NCI-H2196 treated with DMSO at 0.1 percent for 48 hours (cell line): ENCODE measurements at regions not wholly inside any gene's neighbourhood (a gene's known extent, or its start where the extent isn't known, plus 50 kb on each side); places are given as distances from the start of the nearest gene placed in this dataset.

Source experiments
- DNase-seq: peaks from one replicate; lab custom pipeline; 2025; ENCODE audit not compliant: unreplicated experiment; lab: John Stamatoyannopoulos, UW

DNA sequence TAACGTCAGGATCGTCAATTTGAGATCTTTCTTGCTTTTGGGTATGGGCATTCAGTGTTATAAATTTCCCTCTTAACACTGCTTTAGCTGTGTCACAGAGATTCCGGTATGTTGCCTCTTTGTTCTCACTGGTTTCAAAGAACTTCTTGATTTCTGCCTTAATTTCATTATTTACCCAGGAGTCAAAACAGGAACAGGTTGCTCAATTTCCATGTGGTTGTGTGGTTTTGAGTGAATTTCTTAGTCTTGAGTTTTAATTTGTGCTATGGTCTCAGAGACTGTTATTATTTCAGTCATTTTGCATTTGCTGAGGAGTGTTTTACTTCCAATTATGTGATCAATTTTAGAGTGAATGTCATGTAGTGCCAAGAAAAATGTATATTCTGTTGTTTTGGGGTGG is 153.1 kb downstream of the PCDH17 start:
- no peak for DNase-seq

DNA sequence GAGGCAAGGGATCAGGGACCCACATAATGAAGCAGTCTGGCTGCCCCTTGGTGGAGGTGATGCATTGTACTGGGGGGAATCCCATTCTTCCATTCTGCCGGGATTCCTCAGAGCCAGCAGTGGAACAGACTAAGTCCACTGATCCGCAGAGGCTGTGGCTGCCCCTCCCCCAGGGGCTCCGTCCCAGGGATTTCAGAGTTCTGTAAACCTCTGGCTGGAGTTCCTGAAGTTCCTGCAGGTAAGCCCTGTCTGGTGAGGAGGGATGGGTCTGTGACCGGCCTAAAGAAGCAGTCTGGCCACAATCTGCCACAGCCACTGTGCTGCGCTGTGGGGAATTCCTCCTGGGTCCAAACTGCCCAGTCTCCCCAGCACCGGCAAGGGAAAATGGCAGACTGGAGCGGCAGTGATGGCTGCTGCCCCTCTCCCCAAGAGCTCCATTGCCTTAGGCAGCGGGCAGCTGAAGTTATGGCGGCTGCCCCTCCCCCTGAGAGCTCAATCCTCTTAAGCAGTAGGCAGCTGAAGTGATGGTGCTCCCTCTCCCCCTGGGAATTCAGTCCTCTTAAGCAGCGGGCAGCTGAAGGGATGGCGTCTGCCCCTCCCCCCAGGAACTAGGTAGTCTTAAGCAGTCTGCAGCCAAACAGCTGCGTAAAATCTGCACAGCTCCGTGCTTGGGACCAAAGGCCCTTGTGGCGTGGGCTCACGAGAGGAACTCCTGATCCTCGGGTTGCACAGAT is 155.7 kb downstream of the PCDH17 start:
- no peak for DNase-seq

DNA sequence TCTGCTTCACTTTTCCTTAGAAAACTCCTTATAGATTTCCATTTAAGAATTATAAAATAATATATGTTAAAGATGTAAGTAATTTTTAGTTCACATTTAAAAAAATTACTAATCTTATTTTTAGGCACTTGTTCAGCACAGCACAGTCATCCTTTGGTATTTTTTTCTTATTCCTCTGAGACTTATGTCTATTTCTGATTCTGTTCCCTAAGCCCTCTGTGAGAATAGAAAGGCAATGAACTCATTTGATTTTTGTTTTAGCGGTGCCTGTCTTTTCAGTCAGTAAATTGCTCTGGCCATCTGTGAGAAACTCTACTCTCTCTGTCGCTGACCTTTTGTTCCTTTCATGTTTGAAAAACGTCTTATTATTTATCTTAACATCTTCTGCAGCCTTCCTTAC is 168.1 kb downstream of the PCDH17 start:
- DNase-seq = no peak

DNA sequence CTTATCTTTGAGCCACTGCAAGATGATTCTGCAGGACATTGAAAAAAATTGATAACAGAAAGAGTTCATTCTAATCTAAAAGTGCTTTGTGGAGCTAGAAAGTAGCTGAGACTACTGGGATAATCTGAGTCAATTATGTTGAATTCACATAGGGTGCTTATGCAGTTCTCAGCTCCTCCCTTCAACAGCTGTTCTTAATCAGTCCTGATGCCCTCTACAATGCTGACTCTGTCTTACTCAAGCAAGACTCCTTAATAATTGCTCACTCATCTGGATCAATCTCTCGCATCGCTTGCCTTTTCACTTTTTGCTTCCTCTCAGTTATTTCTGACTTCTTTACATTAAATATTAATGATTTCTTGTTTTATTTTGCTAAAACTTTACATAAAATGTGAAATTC is 182.1 kb downstream of the PCDH17 start:
- no peak for DNase-seq

DNA sequence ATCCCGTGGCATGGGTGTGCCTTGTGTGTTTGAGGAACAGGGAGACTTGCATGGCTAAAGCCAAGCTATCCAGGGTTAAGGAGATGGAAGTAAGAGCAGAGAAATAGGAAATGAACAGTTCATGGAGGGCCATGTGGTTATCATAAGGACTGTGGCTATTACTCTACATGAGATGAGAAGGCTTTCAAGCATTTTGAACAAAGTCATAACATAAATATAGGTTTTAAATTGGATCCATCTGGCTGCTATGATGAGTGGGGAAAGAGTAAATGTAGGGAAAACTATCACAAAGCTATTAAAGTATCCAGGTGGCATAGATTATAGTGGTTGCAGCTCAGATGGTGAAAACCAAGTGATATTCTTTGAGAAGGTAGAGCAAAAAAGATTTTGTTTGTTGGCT is 184.1 kb downstream of the PCDH17 start:
- DNase-seq = no peak

DNA sequence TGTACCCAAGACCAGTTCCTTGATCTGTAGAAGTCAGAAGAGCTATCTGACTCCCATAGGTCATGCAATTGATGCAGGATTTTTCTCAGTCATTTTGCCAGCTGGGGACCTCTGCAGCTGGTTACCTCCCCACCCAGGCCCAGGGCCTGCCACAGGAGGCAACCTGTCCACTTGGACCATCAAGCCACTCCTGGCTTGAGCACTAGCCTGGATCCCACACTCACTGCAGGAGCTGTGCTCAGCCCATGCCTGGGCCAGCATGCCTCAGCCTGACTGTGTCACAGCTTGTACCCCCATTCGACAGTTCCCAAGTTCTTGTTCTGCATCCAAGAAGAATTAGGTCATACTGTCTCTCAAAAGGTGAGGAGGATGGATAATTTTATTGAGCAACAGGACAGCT is 189.4 kb downstream of the PCDH17 start:
- no peak for DNase-seq

DNA sequence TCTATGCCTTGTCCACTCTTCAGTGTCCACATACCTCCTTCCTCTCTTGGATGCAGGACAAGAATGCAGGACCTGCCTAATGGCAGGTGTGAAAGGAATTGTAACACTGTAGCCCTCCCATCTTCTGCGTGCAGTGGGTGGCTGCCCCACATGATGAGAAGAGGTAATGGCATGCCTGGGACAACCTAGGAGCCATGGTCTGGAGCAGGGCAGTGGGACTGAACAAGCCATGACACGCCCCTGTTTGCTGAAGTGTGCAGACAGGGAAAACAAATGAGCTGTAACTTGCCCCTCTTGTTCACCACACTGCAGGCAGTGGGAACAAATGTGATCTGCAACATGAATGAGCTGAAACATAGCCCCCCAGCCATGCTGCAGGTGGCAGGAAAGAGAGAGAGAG is 192.2 kb downstream of the PCDH17 start:
- no peak for DNase-seq

DNA sequence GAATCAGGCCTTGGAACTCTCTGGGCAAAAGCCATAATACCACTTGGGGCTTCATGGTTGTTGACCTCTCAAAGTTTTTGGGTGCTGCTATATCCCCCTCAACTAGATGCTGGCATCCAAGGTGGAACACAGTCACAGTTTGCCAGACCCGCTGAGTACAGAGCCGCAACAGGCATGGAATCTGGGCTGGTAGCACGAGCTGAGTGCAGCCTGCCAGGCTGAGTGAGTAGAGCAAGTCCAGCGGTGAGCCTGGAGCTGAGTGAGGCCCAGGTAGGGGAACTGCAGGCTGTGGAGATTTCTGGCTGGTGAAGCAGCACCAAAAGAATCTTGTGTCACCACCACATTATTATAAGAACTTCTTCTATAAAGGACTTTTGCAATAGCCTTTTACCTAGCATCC is 192.6 kb downstream of the PCDH17 start:
- DNase-seq = no peak

DNA sequence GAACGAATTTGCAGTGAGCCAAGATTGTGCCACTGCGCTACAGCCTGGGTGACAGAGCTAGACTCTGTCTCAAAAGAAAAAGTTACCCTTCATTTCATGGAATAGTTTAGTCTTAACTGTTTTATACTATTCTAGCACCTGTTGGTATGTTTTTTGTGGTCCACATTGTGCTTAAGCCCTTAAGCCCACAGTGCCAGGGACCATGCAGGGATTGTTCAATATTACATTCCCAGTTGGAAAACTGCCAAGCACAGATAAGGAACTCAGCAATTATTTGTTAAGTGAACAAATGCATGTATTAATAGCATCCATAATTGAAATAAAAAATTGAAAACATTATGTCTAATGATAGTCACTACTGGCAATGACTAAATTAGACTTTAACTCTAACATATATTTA is 193.5 kb downstream of the PCDH17 start:
- DNase-seq = no peak

DNA sequence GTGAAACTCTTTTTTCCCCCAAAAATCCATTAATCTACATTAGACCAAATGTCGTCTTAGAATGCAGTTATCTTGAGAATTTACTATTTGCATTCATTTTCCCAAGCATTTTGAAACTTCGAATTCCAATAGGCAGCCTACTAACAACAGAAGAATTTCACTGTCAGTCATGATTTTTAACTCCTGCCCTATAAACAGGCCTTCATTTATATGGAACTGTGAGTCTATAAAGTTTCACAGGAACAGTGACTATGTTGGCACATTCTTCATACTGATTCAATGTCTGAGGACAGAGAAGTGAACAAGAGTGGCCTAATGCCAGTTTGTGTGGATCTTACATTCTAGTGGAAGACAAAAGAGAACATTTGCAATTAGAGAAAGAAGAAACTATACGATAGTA is 198.0 kb downstream of the PCDH17 start:
- DNase-seq = no peak

DNA sequence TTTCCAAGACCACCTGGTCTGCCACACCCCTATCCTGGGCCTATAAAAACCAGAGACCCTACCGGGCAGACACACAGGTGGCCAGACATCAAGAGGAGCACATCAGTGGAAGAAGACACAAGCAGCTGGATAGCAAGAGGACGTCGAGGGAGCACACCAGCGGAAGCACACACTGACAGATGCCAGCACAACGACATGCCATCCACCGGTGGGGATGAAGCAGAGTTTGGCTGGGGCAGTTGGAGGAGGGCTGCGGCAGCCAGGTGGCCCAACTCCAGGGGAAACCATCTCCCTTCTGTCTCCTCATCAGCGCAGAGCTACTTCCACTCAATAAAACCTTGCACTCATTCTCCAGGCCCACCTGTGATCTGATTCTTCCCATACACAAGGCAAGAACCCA is 200.6 kb downstream of the PCDH17 start:
- no peak for DNase-seq

DNA sequence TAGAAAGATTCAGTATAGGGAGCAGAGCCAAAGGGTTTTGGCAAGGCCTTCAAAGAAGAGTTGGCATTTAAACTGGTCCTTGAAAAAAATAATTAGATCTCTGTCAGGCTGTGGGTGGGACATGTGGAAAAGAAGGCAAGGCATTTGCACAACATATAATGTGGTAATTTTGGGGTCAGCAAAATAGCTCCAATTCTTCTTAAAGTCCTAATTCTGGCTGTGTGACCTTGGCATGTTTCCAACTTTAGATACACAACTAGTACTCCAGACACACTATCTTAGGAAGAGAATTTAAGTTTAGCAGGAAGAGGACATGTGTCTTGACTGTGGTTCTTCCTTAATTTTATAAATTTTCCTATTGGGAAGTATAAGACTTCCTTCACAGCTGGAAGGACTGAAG is 206.3 kb downstream of the PCDH17 start:
- DNase-seq = no peak

DNA sequence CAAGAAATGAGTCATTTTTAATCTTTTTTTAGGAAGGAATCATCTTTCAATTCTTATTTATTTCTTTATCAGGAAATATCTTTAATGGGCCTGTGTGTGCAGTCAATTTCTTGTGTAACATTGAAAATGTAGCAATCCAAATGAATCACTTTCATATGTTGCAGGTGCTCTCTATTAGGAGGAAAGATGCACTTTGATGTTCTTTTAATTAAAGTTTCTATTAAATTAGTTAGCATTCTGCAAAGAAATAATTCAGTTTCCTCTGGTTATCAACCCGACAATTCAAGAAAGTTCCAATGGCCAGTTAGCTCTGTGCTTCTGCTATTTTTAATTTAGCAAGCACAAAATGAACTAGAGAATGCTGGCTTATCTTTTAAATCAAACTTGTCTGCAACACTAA is 212.0 kb downstream of the PCDH17 start:
- DNase-seq = no peak

DNA sequence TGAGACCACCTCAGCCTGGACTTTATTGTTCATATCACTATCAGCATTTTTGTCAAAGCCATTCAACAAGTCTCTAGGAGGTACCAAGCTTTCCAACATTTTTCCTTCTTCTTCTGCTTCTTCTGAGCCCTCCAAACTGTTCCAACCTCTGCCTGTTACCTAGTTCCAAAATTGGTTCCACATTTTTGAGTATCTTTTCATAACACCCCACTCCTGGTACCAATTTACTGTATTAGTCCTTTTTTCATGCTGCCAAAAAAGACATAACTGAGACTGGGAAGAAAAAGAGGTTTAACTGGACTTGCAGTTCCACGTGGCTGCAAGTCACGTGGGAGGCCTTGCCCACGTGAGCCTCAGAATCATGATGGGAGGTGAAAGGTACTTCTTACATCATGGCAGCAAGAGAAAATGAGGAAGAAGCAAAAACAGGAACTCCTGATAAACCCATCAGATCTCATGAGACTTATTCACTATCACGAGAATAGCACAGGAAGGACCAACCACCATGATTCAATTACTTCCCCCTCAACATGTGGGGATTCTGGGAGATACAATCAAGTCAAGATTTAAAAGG is 215.1 kb downstream of the PCDH17 start:
- no peak for DNase-seq

DNA sequence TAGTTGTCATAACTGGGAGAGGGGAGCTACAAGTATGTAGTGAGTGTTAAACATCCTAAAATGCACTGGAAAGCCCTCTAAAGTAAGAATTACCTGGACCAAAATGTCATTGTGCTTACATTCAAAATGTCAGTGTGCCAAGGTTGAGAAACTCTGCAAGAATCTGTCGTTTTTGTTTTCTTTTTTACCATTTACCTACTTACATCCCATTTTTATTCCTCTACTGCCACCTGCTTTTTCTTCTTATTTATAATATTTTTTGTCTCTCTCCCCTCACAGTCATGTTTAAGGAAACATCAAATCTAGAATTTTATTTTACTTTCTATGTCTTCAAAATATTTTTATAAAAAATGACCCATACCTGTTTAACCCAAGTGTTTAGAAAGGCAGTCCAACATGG is 226.4 kb downstream of the PCDH17 start:
- no peak for DNase-seq

DNA sequence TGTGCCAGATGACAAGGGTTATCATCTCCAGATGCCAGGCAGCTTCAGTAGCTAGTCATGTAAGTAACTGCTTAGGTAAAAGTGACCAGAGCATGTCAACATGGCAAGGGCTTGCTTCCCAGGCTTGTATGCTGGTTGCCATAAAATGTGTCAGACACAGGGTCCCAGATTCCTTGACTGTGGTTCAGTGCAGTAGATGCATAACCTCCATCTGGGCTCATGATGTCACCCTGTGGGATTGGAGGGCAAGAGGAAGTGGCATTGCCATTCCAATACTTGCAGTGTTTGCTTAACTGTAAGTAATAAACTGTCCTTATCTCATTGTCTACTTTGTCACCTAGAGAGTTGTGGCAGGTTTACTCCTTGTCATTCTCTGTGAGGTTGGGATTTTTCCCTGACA is 226.8 kb downstream of the PCDH17 start:
- no peak for DNase-seq

DNA sequence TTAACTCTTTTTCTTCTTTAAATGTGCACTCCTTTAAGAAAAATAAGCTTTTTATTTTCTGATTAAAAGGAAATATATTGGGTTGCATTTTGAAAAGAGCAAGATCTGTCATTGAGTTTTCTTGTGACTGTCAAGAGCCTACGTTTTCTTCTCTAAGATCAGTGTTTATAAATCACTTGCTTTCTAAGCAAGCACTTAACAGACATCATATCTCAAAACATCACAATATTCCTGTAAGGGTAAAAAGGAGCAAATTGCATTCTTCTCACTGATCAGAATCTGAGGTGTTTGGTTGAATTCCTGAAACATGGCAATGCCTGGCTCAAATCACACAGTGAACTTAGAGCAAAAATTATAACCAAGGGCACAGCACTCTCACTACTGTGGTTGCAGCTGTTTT is 231.3 kb downstream of the PCDH17 start:
- DNase-seq = no peak

DNA sequence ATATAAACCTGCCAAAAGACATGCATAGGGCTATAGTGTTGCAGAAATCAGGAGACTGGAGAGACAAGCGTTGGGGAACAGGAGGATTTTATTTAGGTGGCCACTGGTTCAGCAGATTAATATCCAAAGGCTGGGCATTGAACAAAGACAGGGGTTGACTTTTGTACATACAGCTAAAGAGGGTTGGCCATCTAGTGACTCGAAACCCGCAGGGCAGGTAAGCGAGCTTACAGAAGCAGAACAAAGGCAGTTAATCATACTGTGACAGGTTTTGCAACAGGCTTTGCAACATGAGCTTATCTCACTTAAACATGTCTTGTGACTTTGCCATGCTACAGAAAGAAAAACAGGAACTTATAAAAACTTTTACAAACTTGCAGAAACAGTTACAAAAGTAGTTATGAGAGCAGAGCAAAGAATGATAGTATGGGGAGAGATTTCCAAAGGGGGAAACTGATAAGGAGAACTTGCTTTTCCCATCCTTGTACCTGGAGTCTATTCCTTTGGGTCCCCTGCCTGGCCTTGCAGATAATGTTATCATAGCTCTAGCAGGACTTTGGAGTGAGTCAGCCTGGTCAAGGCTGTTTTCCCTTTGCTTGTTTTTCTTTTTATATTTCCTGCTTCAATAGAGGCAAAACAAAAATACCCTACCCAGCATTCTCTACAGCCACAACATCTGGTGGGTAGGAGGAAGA is 234.2 kb downstream of the PCDH17 start:
- no peak for DNase-seq

DNA sequence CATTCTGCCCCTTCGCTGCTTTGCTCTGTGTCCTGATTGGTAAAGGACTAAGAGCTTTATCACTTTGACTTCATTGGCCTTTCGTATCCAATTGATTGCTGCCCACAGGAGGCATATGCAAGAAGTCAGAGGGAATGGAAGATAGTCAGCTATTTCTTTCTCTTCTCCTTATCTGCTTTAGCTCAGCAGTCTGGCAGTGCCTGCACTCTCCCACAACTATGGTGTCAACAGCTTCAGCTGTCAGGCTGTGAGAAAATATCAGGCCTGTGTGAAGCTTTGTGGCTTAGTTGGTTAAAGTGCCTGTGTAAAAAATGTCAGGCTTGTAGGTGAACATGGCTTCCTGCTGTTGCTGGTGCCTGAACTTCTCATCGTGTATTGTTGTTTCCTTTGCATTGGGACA is 243.0 kb downstream of the PCDH17 start:
- no peak for DNase-seq

DNA sequence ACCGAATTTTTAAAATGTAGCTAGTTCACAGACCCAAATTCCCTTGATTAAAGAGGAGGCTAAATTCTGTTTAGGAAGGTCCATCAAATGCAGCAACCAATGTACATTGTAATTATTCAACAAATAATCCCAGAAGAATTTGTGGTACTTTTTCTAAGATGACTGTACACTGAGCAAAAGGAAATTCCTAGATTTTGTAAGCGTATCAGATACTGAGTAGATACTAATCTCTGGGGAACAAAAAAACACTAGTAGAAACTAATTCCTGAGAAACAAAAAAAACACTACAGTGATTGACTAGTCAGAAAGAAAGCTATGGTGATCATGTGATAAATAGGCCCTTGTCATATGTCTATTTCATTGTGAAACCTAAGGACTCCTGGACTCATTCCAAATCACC is 246.1 kb downstream of the PCDH17 start:
- DNase-seq = no peak

DNA sequence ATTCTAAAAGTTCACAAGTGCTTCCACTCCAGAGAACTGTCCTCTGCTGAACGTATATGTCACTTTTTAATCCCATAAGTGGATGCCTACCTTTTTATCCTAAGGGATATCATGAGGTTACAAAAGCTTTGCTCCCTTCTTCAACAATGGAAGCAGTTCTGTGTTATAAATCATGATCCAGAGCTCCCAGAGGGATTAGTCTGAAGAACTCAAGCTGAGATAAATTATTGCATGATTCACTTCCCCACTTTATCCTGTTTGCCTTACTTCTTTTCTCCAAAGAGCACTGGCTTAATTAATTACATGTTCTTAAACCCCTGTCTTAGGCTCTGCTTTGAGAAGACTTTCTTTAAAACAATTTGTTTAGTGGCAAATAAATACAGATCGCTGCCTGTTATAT is 246.7 kb downstream of the PCDH17 start:
- DNase-seq = no peak

DNA sequence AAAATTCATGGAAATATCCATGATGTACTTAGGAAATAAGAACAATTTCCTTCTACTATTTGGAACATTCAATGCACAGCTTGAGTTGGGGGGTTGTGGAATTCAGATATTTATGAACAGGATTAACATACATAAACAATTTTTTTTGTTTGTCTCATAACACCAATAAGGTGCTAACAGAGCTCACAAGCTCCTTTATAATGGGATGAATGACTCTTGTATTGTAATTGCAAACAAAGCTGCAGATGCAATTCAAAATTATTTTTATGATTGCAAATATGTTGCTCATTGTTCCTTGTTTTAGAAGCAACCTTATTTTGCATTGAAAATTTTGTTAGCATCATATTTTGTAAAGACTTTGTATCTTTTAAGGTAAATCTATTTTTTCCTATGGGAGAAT is 265.7 kb downstream of the PCDH17 start:
- no peak for DNase-seq

DNA sequence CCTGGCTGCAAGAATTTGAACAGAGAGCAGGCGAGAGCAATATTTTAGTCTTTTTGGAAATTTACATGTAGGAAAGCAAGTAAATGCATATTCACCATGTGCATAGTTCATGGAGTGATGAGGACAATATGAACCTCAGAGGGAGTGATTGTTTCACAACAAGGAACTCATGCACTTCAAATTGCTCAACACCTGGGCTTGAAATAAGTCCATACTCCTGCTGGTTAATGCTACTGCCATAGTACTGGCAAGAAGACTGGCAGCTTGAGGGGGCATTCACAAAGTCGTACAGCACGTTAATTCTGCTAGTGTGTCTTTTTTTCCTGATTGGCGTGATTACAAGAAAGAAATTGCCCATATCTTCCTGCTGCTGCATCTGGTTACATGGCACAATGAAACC is 267.6 kb downstream of the PCDH17 start:
- no peak for DNase-seq
